GM12891 (cell line): ENCODE measurements at regions not wholly inside any gene's neighbourhood (a gene's known extent, or its start where the extent isn't known, plus 50 kb on each side); places are given as distances from the start of the nearest gene placed in this dataset.

Experiments
- POLR2A ChIP-seq: IDR thresholded peaks from 2 replicates; pipeline ENCODE4 v1.6.1; 2011; ENCODE audit warnings: low read depth, low read length, control low read depth
- POLR2AphosphoS5 ChIP-seq: IDR thresholded peaks from 2 replicates; pipeline ENCODE4 v1.6.1; 2011; ENCODE audit warnings: low read depth, low read length, control low read depth

- TF ChIP-seq POLR2AphosphoS5, result no peak
- no peak for TF ChIP-seq POLR2A
Observed at GRCh38 chr10:105774881-105775280, 1133.8 kb downstream of the SORCS3 start.
